ENCODE measurements at regions not wholly inside any gene's neighbourhood (a gene's known extent, or its start where the extent isn't known, plus 50 kb on each side); places are given as distances from the start of the nearest gene placed in this dataset.
"Not testable (repeated sequence)": the region's sequence is repeated elsewhere in the genome, so short reads cannot be mapped to it uniquely, and the experiment has no call there.

DNA sequence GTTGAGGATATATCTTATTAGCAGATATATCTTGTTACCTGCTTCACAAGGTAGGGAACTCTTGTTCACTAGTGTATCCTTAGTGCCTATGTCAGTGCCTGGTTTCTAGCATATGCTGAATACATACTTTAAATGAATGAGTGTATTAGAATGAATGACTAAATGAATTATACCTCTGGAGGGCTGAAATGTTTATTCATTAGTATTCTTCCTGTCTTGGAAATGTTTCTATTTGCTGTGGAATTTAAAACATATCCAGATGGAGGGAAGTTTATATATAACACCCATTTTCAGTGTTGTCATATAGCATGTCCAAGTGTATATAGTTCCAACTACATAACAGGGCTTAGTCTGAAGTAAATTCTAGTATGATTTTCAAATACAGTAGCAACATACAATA is 581.5 kb downstream of the TBL1XR1 start:
- DNase-seq: no peak

DNA sequence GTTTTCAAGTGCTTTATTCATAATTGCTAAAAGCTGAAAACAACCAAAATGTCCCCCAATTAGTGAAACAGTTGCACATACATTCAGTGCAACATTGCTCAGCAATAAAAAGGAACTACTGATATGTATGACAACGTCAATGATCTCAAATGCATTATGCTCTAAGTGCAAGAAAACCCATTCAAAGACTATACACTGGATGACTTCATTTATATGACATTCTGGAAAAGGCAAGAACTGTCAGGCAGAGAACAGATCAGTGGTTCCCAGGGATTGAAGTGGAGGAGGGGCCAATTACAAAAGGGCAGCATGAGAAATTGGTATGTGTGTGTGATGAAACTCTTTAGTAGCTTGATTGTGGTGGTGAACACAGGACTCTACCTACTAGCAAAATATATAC is 585.6 kb downstream of the TBL1XR1 start:
- DNase-seq: no peak

DNA sequence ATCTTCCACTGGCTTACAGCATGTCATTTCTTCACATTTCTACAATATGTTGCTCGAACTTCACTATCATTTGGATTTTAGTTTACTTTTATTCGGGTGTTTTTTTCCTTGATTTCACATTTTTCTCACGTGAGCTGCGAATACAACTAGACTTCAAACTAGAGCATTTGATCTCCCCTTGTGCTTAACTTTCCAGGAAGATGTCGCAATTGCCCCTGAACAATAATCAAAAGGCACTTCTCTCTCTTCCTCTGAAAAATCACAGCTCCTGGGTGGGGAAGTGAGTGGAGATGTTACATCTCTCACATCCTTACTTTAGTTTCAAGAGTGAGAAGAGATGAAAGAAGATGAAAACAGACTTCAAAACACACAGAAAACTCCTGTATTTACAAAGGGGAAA is 587.9 kb downstream of the TBL1XR1 start:
- no peak for DNase-seq

DNA sequence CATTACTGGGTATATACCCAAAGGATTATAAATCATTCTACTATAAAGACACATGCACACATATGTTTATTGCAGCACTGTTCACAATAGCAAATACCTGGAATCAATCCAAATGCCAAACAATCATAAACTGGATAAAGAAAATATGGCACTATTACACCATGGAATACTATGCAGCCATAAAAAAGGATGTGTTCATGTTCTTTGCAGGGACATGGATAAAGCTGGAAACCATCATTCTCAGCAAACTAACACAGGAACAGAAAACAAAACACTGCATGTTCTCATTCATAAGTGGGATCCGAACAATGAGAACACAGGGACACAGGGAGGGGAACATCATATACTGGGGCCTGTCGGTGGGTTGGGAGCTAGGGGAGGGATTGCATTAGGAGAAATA is 591.7 kb downstream of the TBL1XR1 start:
- not testable (repeated sequence) for DNase-seq

DNA sequence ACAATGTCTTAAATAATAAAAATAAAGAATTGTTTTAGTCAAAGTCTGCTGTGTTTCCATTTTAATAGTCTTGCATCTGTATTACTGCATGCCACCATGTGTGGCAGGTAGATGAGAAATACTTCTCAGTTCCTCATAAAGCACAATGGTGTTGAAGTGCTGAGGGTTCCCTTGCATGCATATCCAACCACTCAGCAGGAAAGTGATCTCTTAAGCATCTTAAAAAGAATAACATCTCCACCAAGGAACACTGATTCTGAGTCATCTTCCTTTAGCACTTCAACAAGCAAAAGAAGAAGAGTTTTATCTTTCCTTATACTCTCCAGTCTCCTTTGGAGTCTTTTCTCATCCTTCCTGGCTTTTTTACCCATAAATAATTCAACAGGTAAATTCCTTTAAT is 602.0 kb downstream of the TBL1XR1 start:
- DNase-seq: no peak

DNA sequence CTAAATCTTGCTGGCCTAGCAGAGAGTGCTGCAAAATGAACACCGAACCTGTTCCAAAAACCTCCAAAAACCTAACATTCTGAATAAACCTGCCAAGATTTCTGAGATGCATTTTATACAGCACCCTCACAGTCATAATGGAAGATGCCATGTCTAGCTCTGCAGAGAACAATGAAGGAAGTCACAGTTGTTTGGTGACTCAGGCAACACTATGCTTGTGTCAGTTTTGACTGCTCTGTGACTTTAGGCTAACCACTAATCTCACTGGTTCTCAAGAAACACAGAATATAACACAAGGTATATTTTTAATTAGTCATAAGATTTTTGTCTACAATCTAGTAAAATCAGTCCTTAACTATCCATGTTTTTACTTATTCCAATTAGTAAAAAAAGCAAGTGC is 606.6 kb downstream of the TBL1XR1 start:
- no peak for DNase-seq

DNA sequence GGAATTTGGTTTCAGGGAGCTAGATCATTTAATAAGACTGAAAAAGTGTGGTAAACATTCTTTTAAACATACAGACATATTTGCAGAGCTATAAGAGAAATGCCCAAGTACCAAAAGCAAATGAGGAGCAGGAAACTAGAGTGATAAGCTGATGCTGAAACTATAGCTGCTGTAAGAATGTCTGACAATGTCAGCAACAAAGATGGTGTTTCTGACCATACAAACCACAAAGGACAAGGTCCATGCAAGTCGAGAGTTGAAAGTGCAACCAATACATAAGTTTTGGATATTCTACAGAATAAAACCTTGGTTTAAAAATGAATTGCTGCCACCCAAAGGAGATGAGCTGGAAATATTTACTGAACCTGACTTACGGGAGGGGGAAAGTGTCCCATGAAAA is 610.2 kb downstream of the TBL1XR1 start:
- DNase-seq: no peak

DNA sequence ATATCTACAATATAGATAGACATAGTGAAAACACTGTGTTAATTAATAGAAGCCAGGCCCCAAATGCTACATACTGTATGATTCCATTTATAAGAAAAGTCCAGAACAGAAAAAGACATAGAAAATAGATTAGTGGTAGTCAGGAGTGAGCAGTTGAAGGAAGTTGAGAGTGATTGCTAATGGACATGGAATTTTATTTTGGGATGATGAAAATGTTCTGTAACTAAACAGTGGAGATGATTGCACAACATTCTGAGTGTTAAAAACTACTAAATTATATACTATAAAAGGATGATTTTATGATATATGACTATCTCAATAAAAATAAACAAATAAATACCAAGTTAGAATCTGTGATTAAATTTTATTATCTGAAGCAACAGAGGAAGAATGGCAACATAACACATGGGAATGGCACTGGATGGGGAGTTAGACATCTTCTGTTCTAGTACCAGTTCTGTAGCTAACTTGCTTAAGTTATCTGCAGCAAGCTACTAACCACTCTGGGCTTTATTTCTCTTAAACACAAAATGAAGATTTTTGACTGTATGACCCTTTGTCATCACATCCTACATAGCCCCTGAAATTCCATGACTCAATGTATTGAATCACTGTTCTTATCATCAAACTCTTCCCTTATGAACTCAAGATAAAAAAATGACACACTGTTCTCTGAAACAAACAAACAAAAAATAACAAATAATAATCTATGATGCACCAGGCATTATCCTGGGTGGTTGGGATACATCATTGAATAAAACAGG is 612.7 kb downstream of the TBL1XR1 start:
- no peak for DNase-seq

DNA sequence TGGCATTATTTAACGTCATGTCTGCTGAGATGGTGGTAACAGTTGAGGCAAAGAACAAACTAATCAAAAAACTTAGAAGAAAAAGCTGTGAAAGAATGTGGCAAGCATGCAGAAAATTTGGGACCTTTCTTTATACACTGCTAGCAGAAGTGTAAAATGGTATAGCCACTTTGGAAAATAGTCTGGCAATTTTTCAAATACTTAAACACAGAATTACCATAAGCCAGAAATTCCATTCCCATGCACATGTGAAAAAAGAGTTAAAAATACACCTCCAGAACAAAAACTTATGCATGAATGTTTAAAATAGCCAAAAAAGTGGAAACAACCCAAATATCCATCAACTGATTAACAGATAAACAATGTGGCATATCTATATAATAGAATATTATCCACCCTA is 613.3 kb downstream of the TBL1XR1 start:
- no peak for DNase-seq

DNA sequence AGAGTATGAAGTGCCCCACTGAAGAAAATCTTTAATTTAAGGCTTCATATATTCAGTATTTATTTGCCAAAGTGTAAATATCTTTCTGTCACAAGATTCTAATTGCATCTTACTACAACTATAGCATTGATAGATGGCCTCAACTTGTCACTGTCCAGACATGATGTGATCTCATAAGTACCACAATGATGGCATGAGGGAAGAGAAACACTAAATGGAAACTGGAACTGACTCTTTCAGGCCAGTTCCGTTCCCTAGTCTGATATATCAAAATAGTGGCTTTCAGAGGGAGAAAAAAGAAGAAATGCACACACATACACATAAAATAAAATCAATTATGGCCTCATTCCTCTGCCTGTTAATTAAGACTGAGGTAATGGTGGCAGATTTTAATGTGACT is 615.7 kb downstream of the TBL1XR1 start:
- no peak for DNase-seq

DNA sequence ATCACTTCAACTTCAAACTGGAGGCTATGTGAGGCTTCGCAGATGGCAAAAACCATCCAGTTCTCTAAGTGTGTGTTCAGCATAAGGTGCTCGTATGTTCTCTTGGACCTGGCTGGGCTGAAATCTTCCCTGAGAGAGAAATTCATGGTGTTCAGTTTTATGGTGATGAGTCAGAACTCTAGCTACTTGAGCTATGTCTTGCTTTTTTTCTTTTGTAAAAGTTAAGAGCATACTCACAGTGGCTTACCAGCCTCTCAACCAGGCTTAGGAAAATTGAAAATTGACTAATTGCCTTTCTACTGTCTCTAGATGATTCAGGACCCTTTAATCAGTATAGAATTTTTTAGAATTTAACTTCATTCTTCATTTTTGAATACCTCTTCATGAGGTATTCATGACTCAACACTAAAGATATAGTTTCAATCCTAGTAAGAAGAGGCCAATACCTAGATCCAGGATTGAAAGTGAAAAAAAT is 617.5 kb downstream of the TBL1XR1 start:
- DNase-seq: no peak

DNA sequence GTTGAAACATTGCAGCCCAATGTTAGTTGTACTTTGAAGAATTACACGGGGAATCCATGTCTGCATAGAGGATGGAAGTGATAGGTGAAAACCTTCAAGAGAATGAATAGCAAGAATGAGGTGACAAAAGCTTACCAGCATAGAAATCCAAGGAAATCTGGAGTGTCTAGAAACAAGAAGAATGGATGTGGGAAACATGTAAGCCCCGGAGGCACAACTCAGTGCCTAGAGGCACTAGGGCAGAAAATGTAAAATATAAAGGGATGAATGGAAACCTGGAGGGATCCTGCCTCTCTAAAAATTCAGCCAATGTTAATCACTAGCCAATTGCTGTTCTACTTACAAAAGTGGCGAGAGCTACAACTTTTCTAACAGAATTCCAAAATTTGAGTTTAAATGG is 619.0 kb downstream of the TBL1XR1 start:
- DNase-seq: no peak

DNA sequence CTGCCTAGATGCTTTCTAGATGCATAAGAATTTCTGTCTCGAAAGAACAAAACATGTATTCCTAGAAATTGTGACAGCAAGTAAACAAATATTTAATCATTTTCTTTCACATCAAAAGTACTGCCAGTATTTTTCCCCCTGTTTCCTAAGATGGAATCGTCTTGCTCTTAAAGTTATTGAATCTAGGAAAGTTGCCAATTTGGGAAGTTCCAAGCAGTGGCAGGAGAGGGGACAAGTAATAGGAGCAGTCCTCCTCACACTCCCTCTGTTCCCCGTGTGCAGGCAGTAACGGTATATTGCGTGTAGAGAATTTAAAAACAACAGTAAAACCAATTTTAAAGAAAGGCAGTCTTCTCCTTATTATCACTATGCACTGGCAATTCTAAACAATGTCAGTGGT is 619.8 kb downstream of the TBL1XR1 start:
- DNase-seq: no peak

DNA sequence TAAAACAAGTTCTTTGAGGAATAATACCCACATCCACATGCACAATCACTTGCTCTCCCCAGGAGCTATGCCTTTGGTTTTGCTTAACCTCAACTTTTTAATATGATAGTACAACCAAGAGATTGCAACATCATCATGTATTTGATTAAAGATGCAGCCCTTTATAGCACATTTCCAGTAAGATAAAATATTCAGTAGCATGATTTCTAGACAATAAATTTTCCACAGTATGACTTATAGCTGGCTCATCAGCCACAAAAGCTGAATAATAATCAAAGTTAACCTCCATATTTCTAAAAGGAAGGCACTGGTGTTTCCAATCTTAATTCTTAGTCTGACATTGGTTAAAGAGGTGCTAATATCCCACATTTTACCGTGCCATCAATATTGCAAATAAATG is 622.5 kb downstream of the TBL1XR1 start:
- DNase-seq: no peak

DNA sequence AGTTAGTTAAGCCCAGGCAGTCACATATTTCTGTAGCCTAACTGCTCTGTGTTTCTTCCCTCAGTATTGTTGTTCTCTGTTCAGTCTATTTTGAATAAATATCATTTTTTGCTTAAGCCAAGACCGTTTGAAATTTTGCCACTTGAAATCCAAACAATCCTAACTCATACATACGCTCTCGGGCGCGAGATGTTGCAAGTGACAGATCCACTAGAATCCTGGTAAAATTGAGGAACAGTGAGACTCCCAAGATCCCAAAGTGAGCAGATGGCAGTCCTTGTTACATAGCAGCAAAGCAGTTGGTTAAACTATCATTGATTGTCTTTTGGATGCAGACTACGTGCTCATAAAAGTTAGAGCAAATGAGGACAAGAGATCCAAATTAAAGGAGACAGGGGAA is 625.4 kb downstream of the TBL1XR1 start:
- DNase-seq: no peak

DNA sequence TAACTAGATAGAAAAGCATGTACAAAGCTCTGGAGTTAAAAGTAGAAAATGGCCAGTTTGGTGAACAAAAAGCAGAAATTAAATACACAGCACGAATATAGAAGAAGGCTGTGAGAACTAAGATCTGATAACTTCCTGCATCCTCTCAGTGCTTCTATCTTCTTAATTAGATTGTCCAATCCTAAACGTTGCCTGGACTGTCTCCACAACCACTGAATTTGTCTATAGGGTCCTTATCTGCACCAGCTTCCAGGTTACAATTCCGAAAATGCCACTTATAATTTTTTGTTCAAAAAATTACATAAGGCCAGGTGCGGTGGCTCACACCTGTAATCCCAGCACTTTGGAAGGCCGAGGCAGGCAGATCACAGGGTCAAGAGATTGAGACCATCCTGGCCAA is 626.3 kb downstream of the TBL1XR1 start:
- DNase-seq: no peak

DNA sequence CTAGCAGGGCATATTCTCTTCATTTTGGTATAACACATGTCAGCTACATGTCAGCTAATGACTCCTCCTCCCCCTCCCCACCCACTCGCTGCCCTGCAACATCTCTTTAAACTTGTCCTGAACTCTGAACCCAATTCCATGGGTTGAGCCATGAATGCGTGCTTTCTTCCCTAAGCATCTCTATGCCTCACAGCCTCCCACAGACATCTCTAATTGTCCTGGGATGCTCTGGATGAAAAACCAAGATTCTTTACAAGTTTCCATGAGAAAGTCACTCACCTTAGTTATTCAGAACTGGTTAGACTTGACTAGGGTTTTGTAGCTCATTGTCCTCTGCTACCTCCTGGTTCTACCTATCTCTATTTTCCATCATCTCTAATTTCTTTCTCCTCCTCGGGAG is 629.1 kb downstream of the TBL1XR1 start:
- no peak for DNase-seq

DNA sequence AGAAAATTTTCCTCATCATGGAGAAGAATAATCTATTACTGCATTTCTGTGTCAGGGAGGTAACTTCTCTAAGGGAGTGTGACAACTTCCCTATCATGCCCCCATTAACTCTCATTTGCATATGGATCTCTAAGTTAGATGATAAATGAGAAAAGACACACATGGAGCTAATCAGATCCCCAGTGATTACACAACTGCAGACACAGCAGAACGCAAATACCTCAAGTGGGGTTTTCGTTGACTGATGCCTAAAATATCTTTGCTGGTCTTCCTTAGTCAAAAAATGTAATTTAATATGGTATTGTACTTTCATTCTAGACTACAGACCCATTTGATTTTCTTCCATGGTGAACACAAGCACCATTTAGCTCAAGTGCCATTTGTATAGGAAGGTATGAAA is 630.5 kb downstream of the TBL1XR1 start:
- DNase-seq: no peak

DNA sequence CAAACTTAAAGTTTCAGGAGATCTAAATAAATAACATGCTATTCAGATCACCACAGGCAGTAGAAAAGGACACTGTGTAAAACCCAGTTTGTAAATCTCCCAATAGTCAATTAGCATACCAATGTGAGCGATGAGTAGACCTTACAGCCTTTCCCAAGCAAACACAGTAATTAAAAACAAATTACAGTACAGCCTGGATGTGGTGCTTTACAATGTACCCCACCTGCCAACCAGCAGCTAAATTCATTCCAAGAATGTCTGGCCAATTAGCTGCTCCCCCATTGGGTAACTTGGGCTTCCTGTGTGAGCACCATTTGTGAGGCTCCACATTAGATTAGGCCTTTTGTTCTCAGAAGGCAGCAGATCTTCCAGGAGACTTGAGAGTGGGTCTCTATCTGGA is 635.0 kb downstream of the TBL1XR1 start:
- no peak for DNase-seq

DNA sequence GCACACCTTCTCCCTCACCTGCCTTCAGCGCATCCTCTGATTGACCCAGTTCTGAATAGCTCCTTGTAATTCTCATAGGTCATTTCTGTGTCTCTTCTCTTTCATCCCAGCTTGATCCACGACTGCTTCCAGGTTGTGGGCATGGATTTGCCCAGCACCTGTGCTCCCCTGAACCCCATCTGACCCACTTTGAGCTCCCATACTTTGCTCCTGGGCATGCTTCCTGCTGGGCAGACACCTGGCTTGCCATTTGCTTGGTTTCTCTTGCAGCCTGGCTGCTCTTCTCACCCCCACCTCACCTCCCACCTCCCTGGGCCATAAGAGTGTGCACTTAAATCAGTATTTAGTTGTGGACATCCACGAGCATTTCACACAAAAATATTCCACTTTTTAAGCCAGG is 635.5 kb downstream of the TBL1XR1 start:
- DNase-seq: no peak

DNA sequence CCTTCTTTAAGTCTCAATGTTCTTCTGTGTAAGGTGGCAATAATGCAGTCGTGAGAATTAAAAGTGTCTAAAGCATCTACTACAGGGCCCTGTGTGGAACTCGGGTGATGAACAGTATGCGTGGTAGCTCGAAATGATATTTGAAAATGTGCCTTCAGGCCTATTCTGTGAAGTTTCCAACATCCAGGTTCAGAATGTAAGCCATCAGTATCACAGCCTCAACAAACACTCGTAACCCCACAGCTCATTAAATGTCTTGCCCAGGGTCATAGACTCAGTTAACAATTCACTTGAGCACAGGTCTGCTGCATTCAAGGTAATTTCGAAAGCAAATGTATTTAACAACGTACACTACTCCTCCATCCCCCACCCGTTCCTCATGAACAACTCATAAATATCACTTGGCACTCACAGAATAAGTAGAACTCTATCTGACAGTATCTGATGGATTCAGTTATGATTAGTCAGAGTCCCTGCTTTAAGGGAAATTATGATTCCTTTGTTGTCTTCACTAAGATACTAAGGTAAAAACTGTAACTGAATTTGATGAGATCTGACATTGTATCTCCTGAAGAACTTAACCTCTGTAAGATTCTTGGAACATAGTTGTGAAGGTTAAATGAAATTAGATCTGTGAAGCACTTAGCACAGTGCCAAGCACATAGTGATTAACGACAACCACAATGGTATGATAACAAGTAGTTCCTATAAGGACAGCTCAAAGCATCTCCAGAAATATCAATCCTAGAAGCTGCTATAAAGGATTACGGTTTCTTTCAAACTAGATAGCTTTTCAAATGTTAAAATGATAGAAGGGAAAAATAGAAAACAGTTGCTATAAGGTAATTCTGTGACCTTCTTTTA is 642.3 kb downstream of the TBL1XR1 start:
- DNase-seq: peak; percentile 84

DNA sequence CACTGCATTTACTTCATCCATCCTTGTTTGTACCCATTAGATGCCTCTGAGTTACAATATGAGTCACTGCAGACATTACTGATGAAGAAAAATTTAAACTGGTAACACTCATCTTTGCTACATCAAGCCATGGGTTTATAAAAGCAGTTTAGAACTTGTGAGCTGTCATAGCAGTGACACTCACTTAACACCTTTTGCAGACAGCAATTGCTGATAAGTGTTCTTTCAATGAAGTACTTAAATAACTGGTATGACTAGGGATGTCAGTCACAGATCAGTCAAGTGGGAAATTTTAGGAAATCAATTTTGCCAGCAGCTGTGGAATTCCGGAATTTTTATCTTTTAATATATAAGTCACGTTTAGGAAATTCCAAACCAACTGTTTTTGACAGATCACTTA is 643.0 kb downstream of the TBL1XR1 start:
- DNase-seq: no peak

DNA sequence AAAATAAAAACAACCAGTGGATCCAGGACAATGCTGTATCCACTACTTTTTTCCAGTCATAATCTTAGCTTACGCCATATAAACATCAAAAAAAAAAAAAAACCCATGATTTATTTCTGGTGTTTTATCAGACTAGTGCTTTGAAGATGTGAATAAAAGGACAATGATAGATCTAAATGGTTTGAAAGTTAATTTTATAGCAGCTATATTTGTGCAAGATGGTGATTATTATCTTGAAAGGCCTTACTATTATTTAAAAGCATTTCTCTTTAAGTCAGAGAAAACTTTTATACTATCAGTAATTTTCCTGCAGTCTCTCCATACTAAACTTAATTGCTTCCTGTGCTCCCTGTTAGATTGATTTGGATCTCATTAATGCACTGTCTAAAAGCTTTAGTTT is 670.3 kb downstream of the TBL1XR1 start:
- DNase-seq: no peak

DNA sequence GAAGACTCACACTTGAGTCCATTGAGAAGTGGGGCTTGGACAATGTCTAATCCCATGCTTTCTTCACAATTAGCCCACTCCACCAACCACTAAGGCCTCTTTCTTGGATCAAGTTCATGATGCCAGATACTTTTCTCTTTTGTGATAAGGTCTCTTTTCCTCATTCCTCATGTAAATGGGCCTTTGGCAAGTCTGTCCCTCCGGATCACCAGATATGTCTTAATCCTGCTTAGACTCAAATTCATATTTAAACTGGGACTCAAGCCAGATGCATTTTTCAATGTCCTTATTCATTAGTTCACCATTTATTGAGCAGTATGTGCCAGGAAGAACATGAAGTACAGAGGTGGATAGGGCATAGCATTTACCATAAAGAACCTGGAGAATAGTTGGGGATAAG is 671.1 kb downstream of the TBL1XR1 start:
- DNase-seq: peak; percentile 87
